ENCODE measurements at regions not wholly inside any gene's neighbourhood (a gene's known extent, or its start where the extent isn't known, plus 50 kb on each side); places are given as distances from the start of the nearest gene placed in this dataset.
"Not testable (repeated sequence)": the region's sequence is repeated elsewhere in the genome, so short reads cannot be mapped to it uniquely, and the experiment has no call there.

GRCh38 chr1:157367870-157368269 is 184.4 kb downstream of the FCRL5 start:
- DNase-seq = no peak

- no peak for DNase-seq
Measured at GRCh38 chr1:157367091-157367739, 185.1 kb downstream of the FCRL5 start.

GRCh38 chr1:157364612-157365011 is 187.7 kb downstream of the FCRL5 start:
- no peak for DNase-seq

- DNase-seq = no peak
Measured at GRCh38 chr1:157363660-157364140, 188.6 kb downstream of the FCRL5 start.

GRCh38 chr1:157360023-157360390 is 192.3 kb downstream of the FCRL5 start:
- DNase-seq = no peak

- DNase-seq = no peak
Measured at GRCh38 chr1:157359314-157360022, 192.8 kb downstream of the FCRL5 start.

GRCh38 chr1:157357111-157357510 is 195.2 kb downstream of the FCRL5 start:
- DNase-seq = no peak

- DNase-seq = no peak
Measured at GRCh38 chr1:157356601-157357000, 195.7 kb downstream of the FCRL5 start.

GRCh38 chr1:157353546-157353945 is 198.8 kb downstream of the FCRL5 start:
- DNase-seq = no peak

GRCh38 chr1:157352817-157353408 is 199.4 kb downstream of the FCRL5 start:
- DNase-seq = no peak

GRCh38 chr1:157352216-157352615 is 200.1 kb downstream of the FCRL5 start:
- DNase-seq = no peak

GRCh38 chr1:157351800-157352199 is 200.5 kb downstream of the FCRL5 start:
- DNase-seq = not testable (repeated sequence)

GRCh38 chr1:157348538-157349480 is 203.5 kb downstream of the FCRL5 start:
- no peak for DNase-seq

GRCh38 chr1:157347506-157347905 is 204.8 kb downstream of the FCRL5 start:
- DNase-seq = no peak

- not testable (repeated sequence) for DNase-seq
Measured at GRCh38 chr1:157337785-157338184, 199.6 kb upstream of the ETV3 start.

GRCh38 chr1:157335056-157335455 is 196.9 kb upstream of the ETV3 start:
- no peak for DNase-seq

GRCh38 chr1:157334041-157334440 is 195.8 kb upstream of the ETV3 start:
- DNase-seq = no peak

GRCh38 chr1:157330177-157330576 is 192.0 kb upstream of the ETV3 start:
- DNase-seq = not testable (repeated sequence)

GRCh38 chr1:157328120-157328519 is 189.9 kb upstream of the ETV3 start:
- DNase-seq = not testable (repeated sequence)

- no peak for DNase-seq
Measured at GRCh38 chr1:157326173-157326859, 188.1 kb upstream of the ETV3 start.

GRCh38 chr1:157325220-157325619 is 187.0 kb upstream of the ETV3 start:
- no peak for DNase-seq

- not testable (repeated sequence) for DNase-seq
Measured at GRCh38 chr1:157321972-157322371, 183.8 kb upstream of the ETV3 start.
